CD14-positive monocyte (primary cell): ENCODE measurements at regions not wholly inside any gene's neighbourhood (a gene's known extent, or its start where the extent isn't known, plus 50 kb on each side); places are given as distances from the start of the nearest gene placed in this dataset.
A peak's percentile ranks its signal among the peaks of the same experiment; 100 is the strongest.

ENCODE experiments used
- DNase-seq, 3 donors: peaks; one replicate each; pipeline ENCODE4 v3.0.0-alpha.2; 2011 to 2022
- H2AFZ ChIP-seq: 2 replicates; pipeline ENCODE4 v1.6.0; 2012; ENCODE audit warnings: mild to moderate bottlenecking, low read depth, low read length, inconsistent platforms; ENCODE audit not compliant: insufficient read depth, poor library complexity, severe bottlenecking
- H3K27ac ChIP-seq, 2 donors: 1 replicate in 1 of 2; 2 replicates in 1 of 2; pipeline ENCODE4 v1.5.1; 2012 to 2013; ENCODE audit warnings: low read length in 2 of 2, control low read depth in 1 of 2, inconsistent platforms in 1 of 2, low read depth in 1 of 2, mild to moderate bottlenecking in 1 of 2
- H3K27me3 ChIP-seq, 2 donors: one replicate each; pipeline versions ENCODE4 v1.6.0 to v1.6.1; 2011 to 2013; ENCODE audit warnings: low read length in 2 of 2; ENCODE audit not compliant: control insufficient read depth in 2 of 2, insufficient read depth in 2 of 2
- H3K36me3 ChIP-seq, 2 donors: replicated peaks in 1 of 2; 1 replicate in 1 of 2; 2 replicates in 1 of 2; pipeline versions ENCODE4 v1.5.1 to v1.6.1; 2012 to 2013; ENCODE audit warnings: low read length in 2 of 2, control low read depth in 1 of 2, inconsistent platforms in 1 of 2, mild to moderate bottlenecking in 1 of 2; ENCODE audit not compliant: insufficient read depth in 2 of 2, control insufficient read depth in 1 of 2
- H3K4me1 ChIP-seq, 2 donors: 1 replicate in 1 of 2; 2 replicates in 1 of 2; pipeline versions ENCODE4 v1.5.1 to v1.6.1; 2012 to 2013; ENCODE audit warnings: low read length in 2 of 2, control low read depth in 1 of 2, inconsistent platforms in 1 of 2, mild to moderate bottlenecking in 1 of 2, moderate library complexity in 1 of 2; ENCODE audit not compliant: insufficient read depth in 2 of 2, control insufficient read depth in 1 of 2
- H3K4me2 ChIP-seq: replicated peaks from 2 replicates; pipeline ENCODE3; 2012; ENCODE audit warnings: low read length, moderate library complexity, mild to moderate bottlenecking; ENCODE audit not compliant: poor library complexity, severe bottlenecking; ENCODE audit errors: extremely low read depth
- H3K4me3 ChIP-seq, 3 experiments: fragments of 200-600 bp in 1 of 3; sonication (generic) in 1 of 3; replicated peaks in 1 of 3; 1 replicate in 2 of 3; 2 replicates in 1 of 3; pipeline ENCODE4 v1.5.1; 2011 to 2013; ENCODE audit warnings: low read length in 3 of 3, mild to moderate bottlenecking in 3 of 3, control low read depth in 2 of 3, low read depth in 2 of 3, inconsistent platforms in 1 of 3, moderate library complexity in 1 of 3
- H3K79me2 ChIP-seq: 2 replicates; pipeline ENCODE4 v1.6.0; 2012; ENCODE audit warnings: mild to moderate bottlenecking, control low read depth, inconsistent platforms, low read length, moderate library complexity; ENCODE audit not compliant: insufficient read depth
- H3K9ac ChIP-seq: 2 replicates; pipeline ENCODE4 v1.6.0; 2017; ENCODE audit warnings: low read length, mild to moderate bottlenecking; ENCODE audit not compliant: insufficient read depth, poor library complexity, severe bottlenecking
- H3K9me3 ChIP-seq, 2 donors: replicated peaks in 1 of 2; 1 replicate in 1 of 2; 2 replicates in 1 of 2; pipeline versions ENCODE4 v1.5.1 to v1.6.1; 2012 to 2013; ENCODE audit warnings: low read length in 2 of 2, control low read depth in 1 of 2; ENCODE audit not compliant: control insufficient read depth in 1 of 2, insufficient read depth in 1 of 2
- H4K20me1 ChIP-seq: 2 replicates; pipeline ENCODE4 v1.6.0; 2012; ENCODE audit warnings: mild to moderate bottlenecking, low read length, control low read depth, moderate library complexity; ENCODE audit not compliant: insufficient read depth
- H3K27ac Mint-ChIP-seq, 7 donors: one replicate each; pipeline ENCODE4 v1.8.0; 2020; ENCODE audit warnings: mild to moderate bottlenecking in 7 of 7, mixed read lengths in 7 of 7, moderate library complexity in 6 of 7, inconsistent platforms in 2 of 7
- H3K27me3 Mint-ChIP-seq, 3 donors: one replicate each; pipeline ENCODE4 v1.8.0; 2021 to 2022; ENCODE audit warnings: low read depth in 3 of 3, mild to moderate bottlenecking in 3 of 3, mixed read lengths in 3 of 3, moderate library complexity in 3 of 3, inconsistent platforms in 1 of 3
- H3K36me3 Mint-ChIP-seq, 2 donors: one replicate each; pipeline ENCODE4 v1.8.0; 2020; ENCODE audit warnings: mixed read lengths in 2 of 2, inconsistent platforms in 1 of 2, mild to moderate bottlenecking in 1 of 2
- H3K4me1 Mint-ChIP-seq: one replicate; pipeline ENCODE4 v1.8.0; 2020; ENCODE audit warnings: mild to moderate bottlenecking, mixed read lengths
- H3K4me3 Mint-ChIP-seq, 2 donors: one replicate each; pipeline ENCODE4 v1.8.0; 2020; ENCODE audit warnings: mild to moderate bottlenecking in 2 of 2, mixed read lengths in 2 of 2, moderate library complexity in 1 of 2
- H3K9me3 Mint-ChIP-seq, 7 donors: one replicate each; pipeline ENCODE4 v1.8.0; 2020 to 2022; ENCODE audit warnings: mixed read lengths in 7 of 7, mild to moderate bottlenecking in 6 of 7, moderate library complexity in 6 of 7, inconsistent platforms in 2 of 7
- WGBS: methylation state at CpG from one replicate; pipeline ENCODE4 v1.1.5; 2013; ENCODE audit warnings: missing lambda C conversion rate; ENCODE audit not compliant: insufficient coverage; 5-methylcytosine and 5-hydroxymethylcytosine counted together
- intact Hi-C, 2 donors: fragments of 100-400 bp; cut with micrococcal nuclease; formaldehyde crosslinking; loops; one replicate each; pipeline versions ENCODE4 v1.15.0 to v1.15.1; 2023
- TF ChIP-seq, protein P1 (sequence below): fragments of 200-600 bp; IDR thresholded peaks from one replicate; pipeline ENCODE4 v1.8.0; 2022; ENCODE audit warnings: antibody characterized with exemption, mild to moderate bottlenecking

DNA sequence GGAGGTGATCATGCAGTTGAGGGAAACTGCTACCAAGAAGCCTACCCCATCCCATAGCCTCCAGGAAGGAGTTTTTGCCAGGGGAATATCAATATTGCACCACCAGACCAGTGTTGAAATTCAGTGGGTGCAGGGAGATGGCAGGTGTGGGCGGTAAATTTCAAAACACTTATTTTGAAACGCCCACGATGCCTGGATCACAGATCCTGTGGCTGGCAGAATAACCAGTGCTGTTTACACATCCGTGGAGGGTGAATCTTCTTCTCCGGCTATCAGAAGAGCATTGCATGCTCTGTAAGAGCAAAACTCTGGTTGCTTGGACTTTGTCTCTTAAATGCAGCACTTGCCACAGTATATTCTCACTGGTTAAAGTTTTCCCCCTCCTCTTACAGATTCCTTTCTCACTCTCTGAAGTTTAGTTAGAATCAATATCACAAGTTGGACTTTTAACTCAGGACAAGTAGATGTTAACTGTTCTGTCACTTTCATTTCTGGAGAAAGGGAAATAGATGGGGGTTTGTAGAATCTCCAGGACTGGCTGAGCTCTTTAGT, 70.5 kb upstream of the ZCCHC2 start:
- Mint-ChIP-seq H3K36me3 (no peaks in the 10 kb centered on the region), H3K9me3 (peaks cover 0 to 3% (median 0%) of the 10 kb centered on the region in 7 donors), H3K27me3 (peaks cover 0 to 6% (median 0%) of the 10 kb centered on the region in 3 donors), H3K4me1 (peaks cover 43% of the 10 kb centered on the region), H3K27ac (peak overlapping the region in 5 of 7 donors; percentile 18 to 88 (median 69)), H3K4me3 (peak overlapping the region in 1 of 2 donors; percentile 28)
- Histone ChIP-seq H3K79me2 (no peaks in the 10 kb centered on the region), H3K27me3 (no peaks in the 10 kb centered on the region), H3K9me3 (no peaks in the 10 kb centered on the region), H4K20me1 (no peaks in the 10 kb centered on the region), H3K4me3 (peak overlapping the region in 1 of 3 experiments; percentile 38), H3K36me3 (no peaks in the 10 kb centered on the region), H3K27ac (peak overlapping the region in 1 of 2 donors; percentile 65), H2AFZ (no peak overlapping the region), H3K4me1 (peaks cover 46 to 57% of the 10 kb centered on the region in 2 donors), H3K4me2 (peak overlapping the region; percentile 52), H3K9ac (no peak overlapping the region)
- intact Hi-C loops: loop anchor here in 1 of 2 donors (10.0 kb wide), 1 partner anchor 72 kb away; the partner anchor contains the start of gene ZCCHC2
- peak; percentile 39 to 83 (median 67) for DNase-seq
- TF ChIP-seq, protein P1, sequence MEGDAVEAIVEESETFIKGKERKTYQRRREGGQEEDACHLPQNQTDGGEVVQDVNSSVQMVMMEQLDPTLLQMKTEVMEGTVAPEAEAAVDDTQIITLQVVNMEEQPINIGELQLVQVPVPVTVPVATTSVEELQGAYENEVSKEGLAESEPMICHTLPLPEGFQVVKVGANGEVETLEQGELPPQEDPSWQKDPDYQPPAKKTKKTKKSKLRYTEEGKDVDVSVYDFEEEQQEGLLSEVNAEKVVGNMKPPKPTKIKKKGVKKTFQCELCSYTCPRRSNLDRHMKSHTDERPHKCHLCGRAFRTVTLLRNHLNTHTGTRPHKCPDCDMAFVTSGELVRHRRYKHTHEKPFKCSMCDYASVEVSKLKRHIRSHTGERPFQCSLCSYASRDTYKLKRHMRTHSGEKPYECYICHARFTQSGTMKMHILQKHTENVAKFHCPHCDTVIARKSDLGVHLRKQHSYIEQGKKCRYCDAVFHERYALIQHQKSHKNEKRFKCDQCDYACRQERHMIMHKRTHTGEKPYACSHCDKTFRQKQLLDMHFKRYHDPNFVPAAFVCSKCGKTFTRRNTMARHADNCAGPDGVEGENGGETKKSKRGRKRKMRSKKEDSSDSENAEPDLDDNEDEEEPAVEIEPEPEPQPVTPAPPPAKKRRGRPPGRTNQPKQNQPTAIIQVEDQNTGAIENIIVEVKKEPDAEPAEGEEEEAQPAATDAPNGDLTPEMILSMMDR: no peak
- 0% methylated on average over 5 of the region's 5 CpGs for WGBS

GRCh38 chr18:62453864-62454263, 69.0 kb upstream of the ZCCHC2 start:
- intact Hi-C loops: loop anchor here in 1 of 2 donors (10.0 kb wide), 1 partner anchor 71 kb away; the partner anchor contains the start of gene ZCCHC2
- H3K79me2 ChIP-seq: no peaks in the 10 kb centered on the region
- H3K4me1 ChIP-seq: peaks cover 50 to 61% of the 10 kb centered on the region in 2 donors
- Mint-ChIP-seq H3K27ac (peak overlapping the region; percentile 29 to 89 (median 79)), H3K9me3 (peaks cover 0 to 3% (median 0%) of the 10 kb centered on the region in 7 donors), H3K4me1 (peaks cover 44% of the 10 kb centered on the region), H3K36me3 (no peaks in the 10 kb centered on the region), H3K4me3 (peak overlapping the region in 1 of 2 donors; percentile 17), H3K27me3 (peaks cover 0 to 4% (median 0%) of the 10 kb centered on the region in 3 donors)
- H3K4me3 ChIP-seq: no peak overlapping the region
- 50% methylated on average over 2 of the region's 3 CpGs for WGBS
- DNase-seq: peak; percentile 71 to 84 (median 75)
- H3K27ac ChIP-seq: peak overlapping the region in 1 of 2 donors; percentile 81
- no peaks in the 10 kb centered on the region for H3K36me3 ChIP-seq
- H2AFZ ChIP-seq: peak overlapping the region; percentile 6
- no peaks in the 10 kb centered on the region for H3K27me3 ChIP-seq
- H3K9ac ChIP-seq: no peak overlapping the region
- TF ChIP-seq, protein P1: no peak
- no peaks in the 10 kb centered on the region for H3K9me3 ChIP-seq
- no peaks in the 10 kb centered on the region for H4K20me1 ChIP-seq
- no peak overlapping the region for H3K4me2 ChIP-seq
